OCI-M2 (cell line): ENCODE measurements at regions not wholly inside any gene's neighbourhood (a gene's known extent, or its start where the extent isn't known, plus 50 kb on each side); places are given as distances from the start of the nearest gene placed in this dataset.
"Not testable (repeated sequence)": the region's sequence is repeated elsewhere in the genome, so short reads cannot be mapped to it uniquely, and the experiment has no call there.

Experiments
- DNase-seq: peaks from one replicate; lab custom pipeline; 2025; ENCODE audit not compliant: unreplicated experiment; lab: John Stamatoyannopoulos, UW

- no peak for DNase-seq
Observed at GRCh38 chr10:7108141-7108540, 302.7 kb downstream of the SFMBT2 start.

GRCh38 chr10:7107285-7107684 lies 303.5 kb downstream of the SFMBT2 start:
- DNase-seq: no peak

GRCh38 chr10:7104379-7104778 lies 306.5 kb downstream of the SFMBT2 start:
- not testable (repeated sequence) for DNase-seq

- DNase-seq: no peak
Observed at GRCh38 chr10:7102557-7103349, 308.1 kb downstream of the SFMBT2 start.

- no peak for DNase-seq
Observed at GRCh38 chr10:7102084-7102483, 308.8 kb downstream of the SFMBT2 start.

- DNase-seq: no peak
Observed at GRCh38 chr10:7101451-7101850, 309.4 kb downstream of the SFMBT2 start.

- DNase-seq: no peak
Observed at GRCh38 chr10:7100032-7100702, 310.7 kb downstream of the SFMBT2 start.

- DNase-seq: no peak
Observed at GRCh38 chr10:7098160-7098762, 312.6 kb downstream of the SFMBT2 start.

GRCh38 chr10:7094781-7095180 lies 316.1 kb downstream of the SFMBT2 start:
- no peak for DNase-seq

GRCh38 chr10:7093368-7093767 lies 317.5 kb downstream of the SFMBT2 start:
- DNase-seq: no peak

GRCh38 chr10:7092603-7093002 lies 318.2 kb downstream of the SFMBT2 start:
- no peak for DNase-seq

GRCh38 chr10:7090529-7090928 lies 320.3 kb downstream of the SFMBT2 start:
- no peak for DNase-seq

- no peak for DNase-seq
Observed at GRCh38 chr10:7085913-7086589, 324.8 kb downstream of the SFMBT2 start.

- DNase-seq: no peak
Observed at GRCh38 chr10:7085147-7085912, 325.5 kb downstream of the SFMBT2 start.

- no peak for DNase-seq
Observed at GRCh38 chr10:7084280-7085005, 326.4 kb downstream of the SFMBT2 start.

GRCh38 chr10:7082967-7083366 lies 327.9 kb downstream of the SFMBT2 start:
- no peak for DNase-seq

- no peak for DNase-seq
Observed at GRCh38 chr10:7077880-7078279, 333.0 kb downstream of the SFMBT2 start.

GRCh38 chr10:7075851-7076250 lies 335.0 kb downstream of the SFMBT2 start:
- DNase-seq: no peak

GRCh38 chr10:7075110-7075509 lies 335.7 kb downstream of the SFMBT2 start:
- DNase-seq: no peak

- DNase-seq: no peak
Observed at GRCh38 chr10:7071421-7071820, 339.4 kb downstream of the SFMBT2 start.
